ENCODE measurements at regions not wholly inside any gene's neighbourhood (a gene's known extent, or its start where the extent isn't known, plus 50 kb on each side); places are given as distances from the start of the nearest gene placed in this dataset.

- no peaks in the 10 kb centered on the region for H3K4me1 Mint-ChIP-seq
- peaks cover 0 to 11% (median 4%) of the 10 kb centered on the region in 9 donors for H3K9me3 Mint-ChIP-seq
- no peak overlapping the region for H3K4me3 Mint-ChIP-seq
- H3K27me3 Mint-ChIP-seq: no peaks in the 10 kb centered on the region
- ATAC-seq: no peak
- H3K36me3 Mint-ChIP-seq: no peaks in the 10 kb centered on the region
- no peak for DNase-seq
- POLR2A ChIA-PET: no interaction called here
- no peak overlapping the region for H3K27ac Mint-ChIP-seq
Measured at GRCh38 chr4:115323106-115323707, 209.8 kb upstream of the NDST4 start.

GRCh38 chr4:115315182-115315581 lies 201.8 kb upstream of the NDST4 start:
- DNase-seq: no peak
- H3K27ac Mint-ChIP-seq: no peak overlapping the region
- H3K4me3 Mint-ChIP-seq: no peak overlapping the region
- H3K27me3 Mint-ChIP-seq: no peaks in the 10 kb centered on the region
- no peak for ATAC-seq
- H3K36me3 Mint-ChIP-seq: no peaks in the 10 kb centered on the region
- H3K9me3 Mint-ChIP-seq: no peaks in the 10 kb centered on the region
- POLR2A ChIA-PET: no interaction called here
- no peaks in the 10 kb centered on the region for H3K4me1 Mint-ChIP-seq

- H3K4me3 Mint-ChIP-seq: no peak overlapping the region
- no peaks in the 10 kb centered on the region for H3K27me3 Mint-ChIP-seq
- no peak for ATAC-seq
- H3K4me1 Mint-ChIP-seq: no peaks in the 10 kb centered on the region
- H3K27ac Mint-ChIP-seq: no peak overlapping the region
- no peak for DNase-seq
- no peaks in the 10 kb centered on the region for H3K36me3 Mint-ChIP-seq
- POLR2A ChIA-PET: no interaction called here
- H3K9me3 Mint-ChIP-seq: peaks cover 0 to 3% (median 0%) of the 10 kb centered on the region in 9 donors
Measured at GRCh38 chr4:115310641-115311040, 197.2 kb upstream of the NDST4 start.

GRCh38 chr4:115294717-115295116 lies 181.3 kb upstream of the NDST4 start:
- no peak overlapping the region for H3K27ac Mint-ChIP-seq
- DNase-seq (no peak), ATAC-seq (no peak)
- H3K9me3 Mint-ChIP-seq: peaks cover 0 to 2% (median 0%) of the 10 kb centered on the region in 9 donors
- H3K4me1 Mint-ChIP-seq: no peaks in the 10 kb centered on the region
- no peaks in the 10 kb centered on the region for H3K27me3 Mint-ChIP-seq
- no peaks in the 10 kb centered on the region for H3K36me3 Mint-ChIP-seq
- POLR2A ChIA-PET: no interaction called here
- no peak overlapping the region for H3K4me3 Mint-ChIP-seq

- POLR2A ChIA-PET: no interaction called here
- peaks cover 0 to 2% (median 0%) of the 10 kb centered on the region in 9 donors for H3K9me3 Mint-ChIP-seq
- DNase-seq: no peak
- no peaks in the 10 kb centered on the region for H3K4me1 Mint-ChIP-seq
- no peaks in the 10 kb centered on the region for H3K27me3 Mint-ChIP-seq
- H3K27ac Mint-ChIP-seq: no peak overlapping the region
- H3K4me3 Mint-ChIP-seq: no peak overlapping the region
- ATAC-seq: no peak
- H3K36me3 Mint-ChIP-seq: no peaks in the 10 kb centered on the region
Measured at GRCh38 chr4:115293093-115293462, 179.7 kb upstream of the NDST4 start.

- ATAC-seq: no peak
- peaks cover 0 to 2% (median 0%) of the 10 kb centered on the region in 9 donors for H3K9me3 Mint-ChIP-seq
- H3K4me1 Mint-ChIP-seq: no peaks in the 10 kb centered on the region
- POLR2A ChIA-PET: no interaction called here
- no peak overlapping the region for H3K4me3 Mint-ChIP-seq
- H3K27ac Mint-ChIP-seq: no peak overlapping the region
- H3K36me3 Mint-ChIP-seq: no peaks in the 10 kb centered on the region
- H3K27me3 Mint-ChIP-seq: no peaks in the 10 kb centered on the region
- DNase-seq: no peak
Measured at GRCh38 chr4:115292320-115293092, 179.1 kb upstream of the NDST4 start.

- POLR2A ChIA-PET: no interaction called here
- no peak overlapping the region for H3K4me3 Mint-ChIP-seq
- H3K27me3 Mint-ChIP-seq: no peaks in the 10 kb centered on the region
- DNase-seq: no peak
- H3K4me1 Mint-ChIP-seq: no peaks in the 10 kb centered on the region
- H3K36me3 Mint-ChIP-seq: no peaks in the 10 kb centered on the region
- H3K27ac Mint-ChIP-seq: no peak overlapping the region
- peaks cover 0 to 4% (median 0%) of the 10 kb centered on the region in 9 donors for H3K9me3 Mint-ChIP-seq
- no peak for ATAC-seq
Measured at GRCh38 chr4:115287426-115287825, 174.0 kb upstream of the NDST4 start.

GRCh38 chr4:115279330-115279729 lies 165.9 kb upstream of the NDST4 start:
- H3K9me3 Mint-ChIP-seq: no peaks in the 10 kb centered on the region
- H3K4me3 Mint-ChIP-seq: no peak overlapping the region
- H3K36me3 Mint-ChIP-seq: no peaks in the 10 kb centered on the region
- DNase-seq (no peak), ATAC-seq (no peak)
- H3K27ac Mint-ChIP-seq: no peak overlapping the region
- H3K27me3 Mint-ChIP-seq: no peaks in the 10 kb centered on the region
- peaks cover 0 to 9% (median under 1%) of the 10 kb centered on the region in 4 donors for H3K4me1 Mint-ChIP-seq
- POLR2A ChIA-PET: no interaction called here

- H3K9me3 Mint-ChIP-seq: no peaks in the 10 kb centered on the region
- H3K4me3 Mint-ChIP-seq: no peak overlapping the region
- no peaks in the 10 kb centered on the region for H3K27me3 Mint-ChIP-seq
- H3K4me1 Mint-ChIP-seq: peaks cover 0 to 11% (median under 1%) of the 10 kb centered on the region in 4 donors
- no peaks in the 10 kb centered on the region for H3K36me3 Mint-ChIP-seq
- ATAC-seq: no peak
- POLR2A ChIA-PET: no interaction called here
- H3K27ac Mint-ChIP-seq: no peak overlapping the region
- no peak for DNase-seq
Measured at GRCh38 chr4:115278830-115279229, 165.4 kb upstream of the NDST4 start.

- Mint-ChIP-seq H3K36me3 (no peaks in the 10 kb centered on the region), H3K4me3 (no peak overlapping the region), H3K9me3 (peaks cover 0 to 4% (median 0%) of the 10 kb centered on the region in 9 donors), H3K4me1 (peaks cover 0 to 19% (median under 1%) of the 10 kb centered on the region in 4 donors), H3K27ac (no peak overlapping the region), H3K27me3 (no peaks in the 10 kb centered on the region)
- ATAC-seq (no peak), DNase-seq (no peak)
- POLR2A ChIA-PET: no interaction called here
Measured at GRCh38 chr4:115275615-115276014, 162.2 kb upstream of the NDST4 start.

- Mint-ChIP-seq H3K4me3 (no peak overlapping the region), H3K27me3 (no peaks in the 10 kb centered on the region), H3K36me3 (no peaks in the 10 kb centered on the region), H3K27ac (no peak overlapping the region), H3K4me1 (peaks cover 0 to 19% (median under 1%) of the 10 kb centered on the region in 4 donors), H3K9me3 (peaks cover 0 to 4% (median 0%) of the 10 kb centered on the region in 9 donors)
- ATAC-seq: no peak
- no peak for DNase-seq
- POLR2A ChIA-PET: no interaction called here
Measured at GRCh38 chr4:115274545-115274944, 161.1 kb upstream of the NDST4 start.

- H3K27ac Mint-ChIP-seq: no peak overlapping the region
- POLR2A ChIA-PET: no interaction called here
- no peak overlapping the region for H3K4me3 Mint-ChIP-seq
- peaks cover 0 to 4% (median 0%) of the 10 kb centered on the region in 9 donors for H3K9me3 Mint-ChIP-seq
- no peaks in the 10 kb centered on the region for H3K27me3 Mint-ChIP-seq
- peaks cover 0 to 19% (median under 1%) of the 10 kb centered on the region in 4 donors for H3K4me1 Mint-ChIP-seq
- ATAC-seq: no peak
- H3K36me3 Mint-ChIP-seq: no peaks in the 10 kb centered on the region
- DNase-seq: no peak
Measured at GRCh38 chr4:115272594-115272993, 159.2 kb upstream of the NDST4 start.

GRCh38 chr4:115272185-115272584 lies 158.8 kb upstream of the NDST4 start:
- no peak overlapping the region for H3K27ac Mint-ChIP-seq
- POLR2A ChIA-PET: no interaction called here
- peaks cover 0 to 4% (median 0%) of the 10 kb centered on the region in 9 donors for H3K9me3 Mint-ChIP-seq
- no peak for DNase-seq
- H3K36me3 Mint-ChIP-seq: no peaks in the 10 kb centered on the region
- ATAC-seq: no peak
- H3K27me3 Mint-ChIP-seq: no peaks in the 10 kb centered on the region
- H3K4me3 Mint-ChIP-seq: no peak overlapping the region
- H3K4me1 Mint-ChIP-seq: peaks cover 0 to 19% (median under 1%) of the 10 kb centered on the region in 4 donors

GRCh38 chr4:115260195-115260594 lies 146.8 kb upstream of the NDST4 start:
- DNase-seq (no peak), ATAC-seq (no peak)
- H3K36me3 Mint-ChIP-seq: no peaks in the 10 kb centered on the region
- H3K27ac Mint-ChIP-seq: no peak overlapping the region
- H3K27me3 Mint-ChIP-seq: no peaks in the 10 kb centered on the region
- H3K4me1 Mint-ChIP-seq: no peaks in the 10 kb centered on the region
- peaks cover 0 to 7% (median 0%) of the 10 kb centered on the region in 9 donors for H3K9me3 Mint-ChIP-seq
- POLR2A ChIA-PET: no interaction called here
- H3K4me3 Mint-ChIP-seq: no peak overlapping the region

Measured in naive thymus-derived CD8-positive, alpha-beta T cell (primary cell).